HepG2 (cell line): ENCODE measurements at regions not wholly inside any gene's neighbourhood (a gene's known extent, or its start where the extent isn't known, plus 50 kb on each side); places are given as distances from the start of the nearest gene placed in this dataset.
A peak's percentile ranks its signal among the peaks of the same experiment; 100 is the strongest.

Source experiments
- CHCHD3 ChIP-seq: sonication (generic); formaldehyde crosslinking; IDR thresholded peaks from 2 replicates; pipeline ENCODE4 v1.8.0; 2022; ENCODE audit warnings: mild to moderate bottlenecking, missing genetic modification reagents, moderate library complexity
- DR1 ChIP-seq: sonication (generic); formaldehyde crosslinking; IDR thresholded peaks from 2 replicates; pipeline ENCODE4 v1.8.0; 2021; ENCODE audit warnings: mild to moderate bottlenecking, missing genetic modification reagents, inconsistent platforms
- HOXA5 ChIP-seq: sonication (generic); formaldehyde crosslinking; IDR thresholded peaks from 2 replicates; pipeline ENCODE4 v1.4.0; 2020; ENCODE audit warnings: missing genetic modification reagents
- ISX ChIP-seq: sonication (generic); formaldehyde crosslinking; conservative IDR thresholded peaks from 2 replicates; pipeline ENCODE4 v1.5.0; 2020; ENCODE audit warnings: missing genetic modification reagents
- PHB2 ChIP-seq: fragments of 450-650 bp; IDR thresholded peaks from 2 replicates; pipeline ENCODE4 v1.6.1; 2018; ENCODE audit not compliant: partially characterized antibody
- POLR2G ChIP-seq: fragments of 200-400 bp; formaldehyde crosslinking; IDR thresholded peaks from 2 replicates; pipeline ENCODE4 v1.6.1; 2018; ENCODE audit warnings: mild to moderate bottlenecking, low read depth, low read length, moderate library complexity
- SIN3A ChIP-seq: IDR thresholded peaks from 2 replicates; pipeline ENCODE4 v1.6.1; 2011; ENCODE audit warnings: low read depth, mild to moderate bottlenecking, control low read depth, low read length, borderline replicate concordance
- SNRNP70 ChIP-seq: fragments of 200-400 bp; formaldehyde crosslinking; IDR thresholded peaks from 2 replicates; pipeline ENCODE4 v1.6.1; 2017; ENCODE audit warnings: mild to moderate bottlenecking, low read depth, low read length, moderate library complexity
- SRSF1 ChIP-seq: fragments of 200-400 bp; formaldehyde crosslinking; optimal IDR thresholded peaks from 2 replicates; pipeline ENCODE3; 2017; ENCODE audit warnings: mild to moderate bottlenecking, low read depth, low read length, moderate library complexity
- SRSF4 ChIP-seq: fragments of 200-400 bp; formaldehyde crosslinking; IDR thresholded peaks from one replicate; pipeline ENCODE4 v1.6.1; 2018; ENCODE audit warnings: mild to moderate bottlenecking, low read depth, low read length, moderate library complexity; ENCODE audit not compliant: poor library complexity, severe bottlenecking
- STAT5B ChIP-seq: sonication (generic); formaldehyde crosslinking; IDR thresholded peaks from 2 replicates; pipeline ENCODE4 v1.4.0; 2020; ENCODE audit warnings: missing genetic modification reagents
- TOPORS ChIP-seq: sonication (generic); formaldehyde crosslinking; IDR thresholded peaks from 2 replicates; pipeline ENCODE4 v1.8.0; 2023; ENCODE audit warnings: mild to moderate bottlenecking, missing genetic modification reagents
- U2AF2 ChIP-seq: fragments of 200-400 bp; formaldehyde crosslinking; IDR thresholded peaks from 2 replicates; pipeline ENCODE4 v1.6.1; 2017; ENCODE audit warnings: low read depth, mild to moderate bottlenecking, low read length
- ZBTB1 ChIP-seq: sonication (generic); formaldehyde crosslinking; IDR thresholded peaks from 2 replicates; pipeline ENCODE4 v1.4.0; 2020; ENCODE audit warnings: missing genetic modification reagents, borderline replicate concordance
- ZNF138 ChIP-seq: sonication (generic); formaldehyde crosslinking; IDR thresholded peaks from 2 replicates; pipeline ENCODE4 v1.5.0; 2020; ENCODE audit warnings: mild to moderate bottlenecking, low read depth, missing genetic modification reagents
- ZNF343 ChIP-seq: sonication (generic); formaldehyde crosslinking; IDR thresholded peaks from 2 replicates; pipeline ENCODE4 v1.4.0; 2020; ENCODE audit warnings: mild to moderate bottlenecking, missing genetic modification reagents
- ZNF660 ChIP-seq: sonication (generic); formaldehyde crosslinking; IDR thresholded peaks from 2 replicates; pipeline ENCODE4 v1.5.1; 2020; ENCODE audit warnings: mild to moderate bottlenecking, low read depth, missing genetic modification reagents, borderline replicate concordance
- ZSCAN12 ChIP-seq: sonication (generic); formaldehyde crosslinking; IDR thresholded peaks from 2 replicates; pipeline ENCODE4 v1.9.0; 2021; ENCODE audit warnings: mild to moderate bottlenecking, missing genetic modification reagents
- ZSCAN31 ChIP-seq: sonication (generic); formaldehyde crosslinking; IDR thresholded peaks from 2 replicates; pipeline ENCODE4 v1.5.0; 2020; ENCODE audit warnings: low read depth, mild to moderate bottlenecking, missing genetic modification reagents
- TF ChIP-seq, protein P1 (sequence below): IDR thresholded peaks from 2 replicates; pipeline ENCODE4 v1.6.1; 2012; ENCODE audit warnings: low read length, improper control_type of control experiment
- TF ChIP-seq, protein P2 (sequence below): sonication (generic); formaldehyde crosslinking; IDR thresholded peaks from 2 replicates; pipeline ENCODE4 v1.4.0; 2020; ENCODE audit warnings: missing genetic modification reagents
- TF ChIP-seq, protein P3 (sequence below): sonication (generic); formaldehyde crosslinking; IDR thresholded peaks from 2 replicates; pipeline ENCODE4 v1.5.1; 2020; ENCODE audit warnings: missing genetic modification reagents, mild to moderate bottlenecking, borderline replicate concordance

DNA sequence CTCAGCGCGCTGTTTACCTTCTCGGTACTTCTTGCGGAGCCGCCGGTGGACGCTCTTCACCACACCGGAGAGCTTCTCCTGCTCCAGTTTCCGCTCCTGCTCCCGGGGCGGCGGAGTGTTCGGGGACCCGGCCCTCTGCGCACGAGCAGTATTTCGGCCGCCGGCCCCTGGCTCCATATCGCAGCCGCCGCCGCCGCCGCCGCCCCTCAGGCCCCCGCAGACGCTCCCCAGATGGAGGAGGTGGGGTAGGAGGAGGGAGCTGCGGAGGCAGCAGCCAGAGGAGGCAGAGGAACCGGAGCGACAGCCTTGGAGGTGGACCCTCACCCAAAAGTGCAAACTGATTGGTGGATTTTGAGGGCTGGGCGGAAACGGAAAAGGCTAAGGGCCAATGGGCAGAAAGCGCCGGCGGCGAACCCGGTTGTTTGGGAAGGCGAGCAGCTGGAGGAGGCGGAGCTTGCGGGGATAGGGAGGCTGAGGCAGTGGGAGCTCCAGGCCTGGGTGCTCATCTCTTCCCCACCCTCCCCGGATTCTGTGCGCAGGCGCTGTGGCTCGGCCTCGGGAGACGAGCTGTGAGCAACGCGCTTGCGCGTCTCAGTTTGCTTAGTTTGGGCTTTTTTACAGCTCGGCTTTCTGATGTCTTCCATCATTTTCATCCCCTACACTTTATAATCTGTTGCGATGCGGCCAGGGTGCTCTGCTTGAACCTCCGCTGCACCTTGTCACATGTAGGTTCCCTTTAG lies 146.9 kb downstream of the GPR85 start (continued):
- TF ChIP-seq, protein P1, sequence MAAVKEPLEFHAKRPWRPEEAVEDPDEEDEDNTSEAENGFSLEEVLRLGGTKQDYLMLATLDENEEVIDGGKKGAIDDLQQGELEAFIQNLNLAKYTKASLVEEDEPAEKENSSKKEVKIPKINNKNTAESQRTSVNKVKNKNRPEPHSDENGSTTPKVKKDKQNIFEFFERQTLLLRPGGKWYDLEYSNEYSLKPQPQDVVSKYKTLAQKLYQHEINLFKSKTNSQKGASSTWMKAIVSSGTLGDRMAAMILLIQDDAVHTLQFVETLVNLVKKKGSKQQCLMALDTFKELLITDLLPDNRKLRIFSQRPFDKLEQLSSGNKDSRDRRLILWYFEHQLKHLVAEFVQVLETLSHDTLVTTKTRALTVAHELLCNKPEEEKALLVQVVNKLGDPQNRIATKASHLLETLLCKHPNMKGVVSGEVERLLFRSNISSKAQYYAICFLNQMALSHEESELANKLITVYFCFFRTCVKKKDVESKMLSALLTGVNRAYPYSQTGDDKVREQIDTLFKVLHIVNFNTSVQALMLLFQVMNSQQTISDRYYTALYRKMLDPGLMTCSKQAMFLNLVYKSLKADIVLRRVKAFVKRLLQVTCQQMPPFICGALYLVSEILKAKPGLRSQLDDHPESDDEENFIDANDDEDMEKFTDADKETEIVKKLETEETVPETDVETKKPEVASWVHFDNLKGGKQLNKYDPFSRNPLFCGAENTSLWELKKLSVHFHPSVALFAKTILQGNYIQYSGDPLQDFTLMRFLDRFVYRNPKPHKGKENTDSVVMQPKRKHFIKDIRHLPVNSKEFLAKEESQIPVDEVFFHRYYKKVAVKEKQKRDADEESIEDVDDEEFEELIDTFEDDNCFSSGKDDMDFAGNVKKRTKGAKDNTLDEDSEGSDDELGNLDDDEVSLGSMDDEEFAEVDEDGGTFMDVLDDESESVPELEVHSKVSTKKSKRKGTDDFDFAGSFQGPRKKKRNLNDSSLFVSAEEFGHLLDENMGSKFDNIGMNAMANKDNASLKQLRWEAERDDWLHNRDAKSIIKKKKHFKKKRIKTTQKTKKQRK = no peak
- 0 out of 2 replicates have a peak, but pooled peaks have one; percentile 43 for TF ChIP-seq ZSCAN31
- no peak for TF ChIP-seq ZBTB1 (CRISPR knock-in tag)
- TF ChIP-seq SIN3A = peak; percentile 77; the same call in 1 of the 2 replicates
- no peak for TF ChIP-seq ZNF138 (CRISPR knock-in tag)
- no peak for TF ChIP-seq CHCHD3 (CRISPR knock-in tag)
- no peak for TF ChIP-seq U2AF2
- no peak for TF ChIP-seq PHB2
- peak; percentile 72 for TF ChIP-seq POLR2G
- TF ChIP-seq DR1 (CRISPR knock-in tag) = peak; percentile 18; the same call in 1 of the 2 replicates
- no peak for TF ChIP-seq ZNF343
- TF ChIP-seq TOPORS (CRISPR knock-in tag) = no peak
- no peak for TF ChIP-seq ZSCAN12
- no peak for TF ChIP-seq SNRNP70
- TF ChIP-seq ISX (CRISPR knock-in tag) = no peak
- TF ChIP-seq HOXA5 (CRISPR knock-in tag) = no peak
- TF ChIP-seq SRSF1 = no peak
- TF ChIP-seq STAT5B = no peak
- no peak for TF ChIP-seq SRSF4
- no peak for TF ChIP-seq ZNF660 (CRISPR knock-in tag)
- TF ChIP-seq, protein P2, sequence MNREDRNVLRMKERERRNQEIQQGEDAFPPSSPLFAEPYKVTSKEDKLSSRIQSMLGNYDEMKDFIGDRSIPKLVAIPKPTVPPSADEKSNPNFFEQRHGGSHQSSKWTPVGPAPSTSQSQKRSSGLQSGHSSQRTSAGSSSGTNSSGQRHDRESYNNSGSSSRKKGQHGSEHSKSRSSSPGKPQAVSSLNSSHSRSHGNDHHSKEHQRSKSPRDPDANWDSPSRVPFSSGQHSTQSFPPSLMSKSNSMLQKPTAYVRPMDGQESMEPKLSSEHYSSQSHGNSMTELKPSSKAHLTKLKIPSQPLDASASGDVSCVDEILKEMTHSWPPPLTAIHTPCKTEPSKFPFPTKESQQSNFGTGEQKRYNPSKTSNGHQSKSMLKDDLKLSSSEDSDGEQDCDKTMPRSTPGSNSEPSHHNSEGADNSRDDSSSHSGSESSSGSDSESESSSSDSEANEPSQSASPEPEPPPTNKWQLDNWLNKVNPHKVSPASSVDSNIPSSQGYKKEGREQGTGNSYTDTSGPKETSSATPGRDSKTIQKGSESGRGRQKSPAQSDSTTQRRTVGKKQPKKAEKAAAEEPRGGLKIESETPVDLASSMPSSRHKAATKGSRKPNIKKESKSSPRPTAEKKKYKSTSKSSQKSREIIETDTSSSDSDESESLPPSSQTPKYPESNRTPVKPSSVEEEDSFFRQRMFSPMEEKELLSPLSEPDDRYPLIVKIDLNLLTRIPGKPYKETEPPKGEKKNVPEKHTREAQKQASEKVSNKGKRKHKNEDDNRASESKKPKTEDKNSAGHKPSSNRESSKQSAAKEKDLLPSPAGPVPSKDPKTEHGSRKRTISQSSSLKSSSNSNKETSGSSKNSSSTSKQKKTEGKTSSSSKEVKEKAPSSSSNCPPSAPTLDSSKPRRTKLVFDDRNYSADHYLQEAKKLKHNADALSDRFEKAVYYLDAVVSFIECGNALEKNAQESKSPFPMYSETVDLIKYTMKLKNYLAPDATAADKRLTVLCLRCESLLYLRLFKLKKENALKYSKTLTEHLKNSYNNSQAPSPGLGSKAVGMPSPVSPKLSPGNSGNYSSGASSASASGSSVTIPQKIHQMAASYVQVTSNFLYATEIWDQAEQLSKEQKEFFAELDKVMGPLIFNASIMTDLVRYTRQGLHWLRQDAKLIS = no peak
- TF ChIP-seq, protein P3, sequence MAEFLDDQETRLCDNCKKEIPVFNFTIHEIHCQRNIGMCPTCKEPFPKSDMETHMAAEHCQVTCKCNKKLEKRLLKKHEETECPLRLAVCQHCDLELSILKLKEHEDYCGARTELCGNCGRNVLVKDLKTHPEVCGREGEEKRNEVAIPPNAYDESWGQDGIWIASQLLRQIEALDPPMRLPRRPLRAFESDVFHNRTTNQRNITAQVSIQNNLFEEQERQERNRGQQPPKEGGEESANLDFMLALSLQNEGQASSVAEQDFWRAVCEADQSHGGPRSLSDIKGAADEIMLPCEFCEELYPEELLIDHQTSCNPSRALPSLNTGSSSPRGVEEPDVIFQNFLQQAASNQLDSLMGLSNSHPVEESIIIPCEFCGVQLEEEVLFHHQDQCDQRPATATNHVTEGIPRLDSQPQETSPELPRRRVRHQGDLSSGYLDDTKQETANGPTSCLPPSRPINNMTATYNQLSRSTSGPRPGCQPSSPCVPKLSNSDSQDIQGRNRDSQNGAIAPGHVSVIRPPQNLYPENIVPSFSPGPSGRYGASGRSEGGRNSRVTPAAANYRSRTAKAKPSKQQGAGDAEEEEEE = no peak
